SH-SY5Y (cell line): ENCODE measurements at regions not wholly inside any gene's neighbourhood (a gene's known extent, or its start where the extent isn't known, plus 50 kb on each side); places are given as distances from the start of the nearest gene placed in this dataset.

Source experiments
- GATA2 ChIP-seq: IDR thresholded peaks from 2 replicates; pipeline ENCODE4 v1.6.1; 2011; ENCODE audit warnings: mild to moderate bottlenecking, low read depth, low read length
- GATA3 ChIP-seq: IDR thresholded peaks from 2 replicates; pipeline ENCODE4 v1.6.1; 2011; ENCODE audit warnings: low read depth, mild to moderate bottlenecking, low read length, moderate library complexity

- TF ChIP-seq GATA3, result no peak
- no peak for TF ChIP-seq GATA2
Measured at GRCh38 chr14:94879537-94879936, 109.6 kb upstream of the GSC start.
